Calu3 (cell line): ENCODE measurements at regions not wholly inside any gene's neighbourhood (a gene's known extent, or its start where the extent isn't known, plus 50 kb on each side); places are given as distances from the start of the nearest gene placed in this dataset.

ENCODE experiments used
- BruUV-seq: library from RNA; stranded (reverse); fragments of 400-500 nt; replicated peaks from 2 replicates; lab custom pipeline; 2021; lab: Mats Ljungman, UMichigan
- CTCF ChIA-PET: fragments of 300-600 bp; sonication (Branson Sonifier 250); formaldehyde crosslinking; loops from one replicate; lab custom pipeline; 2022; ENCODE audit warnings: antibody characterized with exemption; lab: Charles Lee
- DNase-seq: peaks from one replicate; pipeline ENCODE4 v3.0.0; 2022
- H3K27ac Mint-ChIP-seq: one replicate; pipeline ENCODE4 v1.8.0; 2022; ENCODE audit warnings: mixed read lengths; ENCODE audit not compliant: unreplicated experiment
- H3K27me3 Mint-ChIP-seq: one replicate; pipeline ENCODE4 v1.8.0; 2022; ENCODE audit warnings: mixed read lengths; ENCODE audit not compliant: unreplicated experiment
- H3K36me3 Mint-ChIP-seq: one replicate; pipeline ENCODE4 v1.8.0; 2022; ENCODE audit warnings: mild to moderate bottlenecking, moderate library complexity, mixed read lengths; ENCODE audit not compliant: insufficient read depth, unreplicated experiment
- H3K4me1 Mint-ChIP-seq: one replicate; pipeline ENCODE4 v1.8.0; 2022; ENCODE audit warnings: mild to moderate bottlenecking, low read depth, mixed read lengths; ENCODE audit not compliant: unreplicated experiment
- H3K4me3 Mint-ChIP-seq: one replicate; pipeline ENCODE4 v1.8.0; 2022; ENCODE audit warnings: mild to moderate bottlenecking, low read depth, moderate library complexity, mixed read lengths; ENCODE audit not compliant: unreplicated experiment
- H3K9me3 Mint-ChIP-seq: one replicate; pipeline ENCODE4 v1.8.0; 2022; ENCODE audit warnings: low read depth, mixed read lengths; ENCODE audit not compliant: unreplicated experiment
- intact Hi-C: fragments of 100-400 bp; cut with micrococcal nuclease; formaldehyde crosslinking; loops from one replicate; pipeline ENCODE4 v1.10.0; 2022; ENCODE audit not compliant: unreplicated experiment
- TF ChIP-seq, protein P1 (sequence below): fragments of 200-600 bp; IDR thresholded peaks from one replicate; pipeline ENCODE4 v1.8.0; 2022; ENCODE audit warnings: antibody characterized with exemption; ENCODE audit not compliant: unreplicated experiment

DNA sequence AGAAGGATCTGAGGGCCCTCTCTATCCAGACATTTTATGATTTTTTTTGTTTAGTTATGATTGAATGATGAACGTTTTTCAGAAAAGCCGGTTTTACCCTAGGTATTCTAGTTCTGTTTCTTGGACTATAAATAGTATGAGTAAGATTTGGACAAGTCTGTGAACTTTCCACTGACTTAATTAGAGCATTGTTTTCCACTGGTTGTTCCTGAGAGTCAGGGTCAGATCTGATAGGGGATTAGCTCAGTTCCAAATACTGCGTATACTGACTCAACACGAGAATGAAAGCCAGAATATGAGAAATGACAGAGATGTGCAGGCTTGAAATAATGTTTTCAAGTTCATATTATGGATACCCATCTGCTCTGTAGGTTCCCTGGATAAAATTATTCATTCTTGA lies 361.6 kb downstream of the AEBP2 start:
- peak overlapping the region; percentile 63 for H3K27ac Mint-ChIP-seq
- intact Hi-C loops = loop anchor here (2.0 to 5.0 kb wide), 3 partner anchors 44 to 166 kb away; no protein-coding TSS in a partner anchor

DNA sequence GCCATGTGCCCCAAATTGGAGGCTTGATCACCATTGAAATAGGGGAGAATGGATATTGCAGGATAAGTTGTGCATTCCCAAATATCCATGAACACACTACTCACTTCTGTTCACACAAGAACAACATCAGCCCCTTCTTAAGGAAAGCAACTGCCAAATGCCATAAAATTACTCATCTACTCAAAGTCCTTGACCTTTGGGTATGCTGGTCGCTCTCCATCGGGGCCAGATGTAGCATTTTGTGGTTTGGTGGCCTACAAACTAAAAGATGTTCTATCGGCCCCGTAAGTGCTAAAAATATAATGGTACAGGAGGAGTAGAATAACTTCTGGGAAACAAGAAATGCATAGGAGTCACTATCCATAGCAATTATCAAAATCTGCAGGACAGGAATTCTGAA lies 362.6 kb downstream of the AEBP2 start:
- intact Hi-C loops = loop anchor here (2.0 to 5.0 kb wide), 3 partner anchors 45 to 165 kb away; no protein-coding TSS in a partner anchor
- TF ChIP-seq, protein P1, sequence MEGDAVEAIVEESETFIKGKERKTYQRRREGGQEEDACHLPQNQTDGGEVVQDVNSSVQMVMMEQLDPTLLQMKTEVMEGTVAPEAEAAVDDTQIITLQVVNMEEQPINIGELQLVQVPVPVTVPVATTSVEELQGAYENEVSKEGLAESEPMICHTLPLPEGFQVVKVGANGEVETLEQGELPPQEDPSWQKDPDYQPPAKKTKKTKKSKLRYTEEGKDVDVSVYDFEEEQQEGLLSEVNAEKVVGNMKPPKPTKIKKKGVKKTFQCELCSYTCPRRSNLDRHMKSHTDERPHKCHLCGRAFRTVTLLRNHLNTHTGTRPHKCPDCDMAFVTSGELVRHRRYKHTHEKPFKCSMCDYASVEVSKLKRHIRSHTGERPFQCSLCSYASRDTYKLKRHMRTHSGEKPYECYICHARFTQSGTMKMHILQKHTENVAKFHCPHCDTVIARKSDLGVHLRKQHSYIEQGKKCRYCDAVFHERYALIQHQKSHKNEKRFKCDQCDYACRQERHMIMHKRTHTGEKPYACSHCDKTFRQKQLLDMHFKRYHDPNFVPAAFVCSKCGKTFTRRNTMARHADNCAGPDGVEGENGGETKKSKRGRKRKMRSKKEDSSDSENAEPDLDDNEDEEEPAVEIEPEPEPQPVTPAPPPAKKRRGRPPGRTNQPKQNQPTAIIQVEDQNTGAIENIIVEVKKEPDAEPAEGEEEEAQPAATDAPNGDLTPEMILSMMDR = no peak
- BruUV-seq = no TSS peak
- CTCF ChIA-PET = no interaction called here
- no peaks in the 10 kb centered on the region for H3K27me3 Mint-ChIP-seq
- H3K27ac Mint-ChIP-seq = no peak overlapping the region
- H3K36me3 Mint-ChIP-seq = no peaks in the 10 kb centered on the region
- H3K4me1 Mint-ChIP-seq = peaks cover 26% of the 10 kb centered on the region
- DNase-seq = no peak
- no peaks in the 10 kb centered on the region for H3K9me3 Mint-ChIP-seq
- no peak overlapping the region for H3K4me3 Mint-ChIP-seq

More for the DNA sequence above, 361.6 kb downstream of the AEBP2 start:
- Mint-ChIP-seq H3K4me3 (no peak overlapping the region), H3K36me3 (no peaks in the 10 kb centered on the region), H3K27me3 (no peaks in the 10 kb centered on the region), H3K9me3 (no peaks in the 10 kb centered on the region), H3K4me1 (peaks cover 26% of the 10 kb centered on the region)
- TF ChIP-seq, protein P1 = no peak
- DNase-seq = no peak
- CTCF ChIA-PET = interaction anchor here (0.6 kb wide), 1 partner anchor 57 kb away, joined by 3 read pairs; no protein-coding TSS in a partner anchor
- BruUV-seq = no TSS peak

DNA sequence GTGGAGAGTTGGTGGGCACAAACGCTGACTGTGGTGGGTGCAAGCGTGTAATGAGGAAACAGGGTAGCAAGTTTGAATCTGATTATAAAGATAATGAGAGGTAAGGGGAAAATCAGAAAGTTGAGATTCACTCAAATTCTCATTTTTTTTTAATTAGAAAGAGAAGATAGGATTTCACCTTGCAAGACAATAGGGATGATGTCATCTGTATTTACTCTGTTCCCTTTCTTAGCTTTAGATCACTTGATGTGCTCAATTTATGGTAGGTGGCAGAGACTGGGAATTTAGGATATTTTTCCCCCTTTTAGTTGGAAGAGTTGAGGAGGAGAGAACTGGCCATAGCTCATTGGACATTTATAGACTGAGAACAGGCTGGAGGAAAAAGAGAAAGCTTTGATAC lies 363.6 kb downstream of the AEBP2 start:
- Mint-ChIP-seq H3K27me3 (no peaks in the 10 kb centered on the region), H3K4me1 (peaks cover 26% of the 10 kb centered on the region), H3K27ac (no peak overlapping the region), H3K36me3 (no peaks in the 10 kb centered on the region), H3K9me3 (no peaks in the 10 kb centered on the region), H3K4me3 (no peak overlapping the region)
- DNase-seq = no peak
- CTCF ChIA-PET = no interaction called here
- intact Hi-C loops = loop anchor here (5.0 kb wide), 2 partner anchors 46 to 61 kb away; no protein-coding TSS in a partner anchor
- no TSS peak for BruUV-seq
- TF ChIP-seq, protein P1 = no peak

DNA sequence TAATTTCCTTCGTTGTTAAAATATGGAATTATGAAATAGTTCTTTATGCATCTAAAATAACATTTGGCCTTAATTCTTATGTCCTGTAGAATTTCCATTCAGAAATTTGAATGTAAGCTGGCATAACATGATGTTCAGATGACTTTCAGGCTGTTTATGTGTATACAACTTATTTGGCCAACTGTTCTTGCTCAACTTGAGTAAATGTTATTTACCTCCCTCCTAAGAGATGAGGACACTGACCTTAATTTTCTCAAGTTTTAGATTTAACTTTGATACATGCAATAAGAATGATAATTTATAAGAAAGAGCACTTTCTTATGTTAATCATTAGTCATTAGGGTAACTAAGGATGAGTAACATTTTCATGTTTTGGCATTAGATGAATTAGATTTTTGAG lies 365.4 kb downstream of the AEBP2 start:
- Mint-ChIP-seq H3K27me3 (no peaks in the 10 kb centered on the region), H3K36me3 (no peaks in the 10 kb centered on the region), H3K27ac (no peak overlapping the region), H3K4me1 (peaks cover 21% of the 10 kb centered on the region), H3K4me3 (no peak overlapping the region), H3K9me3 (no peaks in the 10 kb centered on the region)
- BruUV-seq = no TSS peak
- CTCF ChIA-PET = interaction anchor here (0.6 kb wide), 1 partner anchor 66 kb away, joined by 7 read pairs; no protein-coding TSS in a partner anchor
- TF ChIP-seq, protein P1 = no peak
- intact Hi-C loops = loop anchor here (5.0 kb wide), 2 partner anchors 47 to 62 kb away; no protein-coding TSS in a partner anchor
- DNase-seq = no peak
